Fibroblast of lung (primary cell): ENCODE measurements at regions not wholly inside any gene's neighbourhood (a gene's known extent, or its start where the extent isn't known, plus 50 kb on each side); places are given as distances from the start of the nearest gene placed in this dataset.
"Not testable (repeated sequence)": the region's sequence is repeated elsewhere in the genome, so short reads cannot be mapped to it uniquely, and the experiment has no call there.

Source experiments
- DNase-seq, 2 donors: peaks; one replicate each; pipeline versions ENCODE4 v3.0.0 to v3.0.0-alpha.2; 2010; ENCODE audit warnings: low read depth in 2 of 2
- H2AFZ ChIP-seq: 2 replicates; pipeline ENCODE4 v1.5.1; 2012; ENCODE audit warnings: low read length, control low read depth, inconsistent platforms
- H3K27ac ChIP-seq: 2 replicates; pipeline ENCODE4 v1.5.1; 2011; ENCODE audit warnings: low read length, control low read depth; ENCODE audit not compliant: insufficient read depth
- H3K27me3 ChIP-seq: 2 replicates; pipeline ENCODE4 v1.5.1; 2011; ENCODE audit warnings: mild to moderate bottlenecking, low read length; ENCODE audit not compliant: control insufficient read depth, insufficient read depth
- H3K36me3 ChIP-seq: 2 replicates; pipeline ENCODE4 v1.5.1; 2011; ENCODE audit warnings: low read length; ENCODE audit not compliant: control insufficient read depth, insufficient read depth
- H3K4me1 ChIP-seq: 2 replicates; pipeline ENCODE4 v1.5.1; 2011; ENCODE audit warnings: low read length; ENCODE audit not compliant: control insufficient read depth, insufficient read depth; ENCODE audit errors: extremely low read depth
- H3K4me2 ChIP-seq: 2 replicates; pipeline ENCODE4 v1.5.1; 2011; ENCODE audit warnings: low read length, control low read depth; ENCODE audit not compliant: insufficient read depth; ENCODE audit errors: extremely low read depth
- H3K4me3 ChIP-seq, 4 experiments: fragments of 200-600 bp in 1 of 4; sonication (generic) in 1 of 4; replicated peaks in 1 of 4; 2 replicates each; pipeline ENCODE4 v1.5.1; 2011 to 2016; ENCODE audit warnings: low read length in 4 of 4, low read depth in 3 of 4, mild to moderate bottlenecking in 3 of 4, control low read depth in 2 of 4, inconsistent platforms in 1 of 4, mixed read lengths in 1 of 4; ENCODE audit not compliant: insufficient read depth in 1 of 4; ENCODE audit errors: control extremely low read depth in 1 of 4
- H3K79me2 ChIP-seq: 2 replicates; pipeline ENCODE4 v1.5.1; 2012; ENCODE audit warnings: mild to moderate bottlenecking, low read length, inconsistent platforms; ENCODE audit not compliant: control insufficient read depth, insufficient read depth
- H3K9ac ChIP-seq: 2 replicates; pipeline ENCODE4 v1.5.1; 2011; ENCODE audit warnings: mild to moderate bottlenecking, low read length, control low read depth; ENCODE audit not compliant: insufficient read depth
- H3K9me3 ChIP-seq: 2 replicates; pipeline ENCODE4 v1.5.1; 2012; ENCODE audit warnings: low read depth, low read length; ENCODE audit not compliant: control insufficient read depth, insufficient read depth
- H4K20me1 ChIP-seq: 2 replicates; pipeline ENCODE4 v1.5.1; 2011; ENCODE audit warnings: low read length; ENCODE audit not compliant: control insufficient read depth, insufficient read depth; ENCODE audit errors: extremely low read depth
- CTCF ChIP-seq, 2 donors: IDR thresholded peaks in 1 of 2; conservative IDR thresholded peaks in 1 of 2; 1 replicate in 1 of 2; 2 replicates in 1 of 2; pipeline ENCODE4 v1.5.1; 2011 to 2012; ENCODE audit warnings: low read length in 2 of 2, control low read depth in 1 of 2, inconsistent platforms in 1 of 2, low read depth in 1 of 2, mild to moderate bottlenecking in 1 of 2

DNA sequence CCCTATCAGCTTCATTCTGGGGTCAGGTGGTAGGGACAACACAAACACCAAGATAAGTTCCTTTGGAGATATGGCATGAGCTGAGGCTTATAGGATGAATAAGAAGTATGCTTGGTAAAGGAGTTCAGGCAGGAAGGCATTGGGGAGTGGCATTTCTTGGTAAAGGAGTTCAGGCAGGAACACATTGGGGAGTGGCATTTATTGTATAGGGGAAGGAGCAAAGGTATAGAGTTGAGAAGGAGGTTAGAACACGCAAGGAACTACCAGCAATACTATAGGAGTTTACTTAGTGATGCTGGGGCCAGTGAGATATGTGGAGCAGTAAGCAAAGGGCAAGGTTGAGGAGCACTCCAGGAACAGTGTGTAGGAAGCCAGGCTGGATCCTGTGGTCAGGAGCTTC lies 625.9 kb downstream of the TTLL7 start:
- not testable (repeated sequence) for H3K9ac ChIP-seq, DNase-seq

DNA sequence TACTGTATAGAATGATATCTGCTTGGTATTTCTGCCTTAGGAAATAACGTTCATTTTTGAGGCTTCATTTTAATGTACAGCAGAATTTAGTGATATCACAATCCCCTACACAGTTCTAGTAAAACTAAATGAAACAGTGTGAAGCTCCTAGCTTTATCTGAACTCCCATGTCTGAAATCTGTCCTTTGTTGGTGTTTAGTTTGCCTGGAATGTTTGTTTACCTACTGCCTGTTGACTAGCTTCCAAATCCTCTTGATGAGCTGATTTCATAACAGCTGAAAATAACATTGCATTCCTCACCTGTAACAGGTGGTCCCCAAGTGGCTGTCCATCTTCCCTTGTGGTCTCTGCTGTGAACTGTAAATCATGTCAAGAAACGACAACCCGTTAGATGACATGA lies 629.1 kb downstream of the TTLL7 start:
- H3K36me3 ChIP-seq, H3K9ac ChIP-seq, DNase-seq, H4K20me1 ChIP-seq, H3K4me3 ChIP-seq, H3K4me1 ChIP-seq, H3K9me3 ChIP-seq, H3K4me2 ChIP-seq, H3K27me3 ChIP-seq, H3K27ac ChIP-seq, H3K79me2 ChIP-seq, H2AFZ ChIP-seq: not testable (repeated sequence)

More for the DNA sequence above, 625.9 kb downstream of the TTLL7 start:
- H3K36me3 ChIP-seq, H3K27me3 ChIP-seq, H3K4me3 ChIP-seq, H2AFZ ChIP-seq, H4K20me1 ChIP-seq, H3K27ac ChIP-seq, H3K79me2 ChIP-seq, H3K4me2 ChIP-seq, H3K4me1 ChIP-seq, H3K9me3 ChIP-seq: not testable (repeated sequence)

- not testable (repeated sequence) for H3K36me3 ChIP-seq, H3K9me3 ChIP-seq, H3K27me3 ChIP-seq, H2AFZ ChIP-seq, H3K4me3 ChIP-seq, H3K4me1 ChIP-seq, H3K4me2 ChIP-seq, H3K9ac ChIP-seq, H4K20me1 ChIP-seq, H3K27ac ChIP-seq, DNase-seq, H3K79me2 ChIP-seq
These were observed 633.6 kb downstream of the TTLL7 start for GRCh38 chr1:83365320-83365719.

- H3K4me2 ChIP-seq, H3K9me3 ChIP-seq, H3K9ac ChIP-seq, H3K4me1 ChIP-seq, H2AFZ ChIP-seq, H3K36me3 ChIP-seq, H3K27ac ChIP-seq, H3K4me3 ChIP-seq, H4K20me1 ChIP-seq, H3K27me3 ChIP-seq, H3K79me2 ChIP-seq: not testable (repeated sequence)
- DNase-seq, result peak in 1 of 2 donors; percentile 7
These were observed 653.6 kb downstream of the TTLL7 start for GRCh38 chr1:83345375-83345774.

DNA sequence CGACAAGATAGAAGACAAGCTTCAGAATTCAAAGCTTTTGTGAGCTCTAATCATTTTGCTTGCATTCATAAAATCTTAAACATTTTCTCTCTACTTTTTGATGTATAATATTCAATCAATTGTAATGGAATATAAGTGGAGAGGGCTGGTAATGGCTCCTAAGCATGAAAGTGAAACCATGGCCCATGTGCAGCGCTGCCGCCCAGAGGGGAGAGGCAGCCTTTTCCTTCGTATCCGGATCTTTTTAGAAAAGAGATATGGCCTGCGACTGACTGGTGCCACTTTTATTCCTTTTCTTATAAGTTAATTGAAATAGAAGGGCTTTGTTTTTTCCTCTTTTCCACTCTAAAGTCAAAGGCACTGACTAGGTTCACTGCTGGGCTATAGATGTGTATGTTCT lies 655.2 kb downstream of the TTLL7 start:
- H3K4me3 ChIP-seq, H3K4me2 ChIP-seq, H3K79me2 ChIP-seq, H3K27me3 ChIP-seq, H3K36me3 ChIP-seq, H3K9me3 ChIP-seq, H2AFZ ChIP-seq, H3K9ac ChIP-seq, H4K20me1 ChIP-seq, H3K4me1 ChIP-seq, H3K27ac ChIP-seq: not testable (repeated sequence)
- peak in 1 of 2 donors; percentile 1 for DNase-seq
- peak in 1 of 2 donors; percentile 11 for TF ChIP-seq CTCF (conservative IDR thresholded peaks at IDR 0.05 in 1 of 2, IDR thresholded peaks at IDR 0.05 in 1 of 2; ENCODE audit: low read depth in 1 of 2, low read length in 2 of 2)

- not testable (repeated sequence) for H3K9me3 ChIP-seq, H2AFZ ChIP-seq, H3K4me2 ChIP-seq, H3K27me3 ChIP-seq, H3K9ac ChIP-seq, H3K79me2 ChIP-seq, H3K27ac ChIP-seq, DNase-seq, H4K20me1 ChIP-seq, H3K4me1 ChIP-seq, H3K36me3 ChIP-seq, H3K4me3 ChIP-seq
These were observed 655.9 kb downstream of the TTLL7 start for GRCh38 chr1:83342995-83343394.
